B cell (primary cell): ENCODE measurements at regions not wholly inside any gene's neighbourhood (a gene's known extent, or its start where the extent isn't known, plus 50 kb on each side); places are given as distances from the start of the nearest gene placed in this dataset.

Experiments used
- ATAC-seq: fragments of 200-7000 bp; cut with Tn5 transposase; one replicate; pipeline ENCODE4 v1.10.0; 2021; ENCODE audit warnings: low read depth, mild to moderate bottlenecking, moderate number of reproducible peaks, moderate library complexity
- CTCF ChIA-PET: fragments of 350-600 bp; sonication (Branson Sonifier 250); formaldehyde crosslinking; loops from one replicate; lab custom pipeline; 2021; ENCODE audit warnings: antibody characterized with exemption, inconsistent platforms; lab: Charles Lee
- POLR2A ChIA-PET: fragments of 350-600 bp; sonication (Branson Sonifier 250); formaldehyde crosslinking; loops from one replicate; lab custom pipeline; 2021; ENCODE audit warnings: antibody characterized with exemption; lab: Charles Lee
- DNase-seq: peaks from one replicate; pipeline ENCODE4 v3.0.0; 2013
- H2AFZ ChIP-seq: 2 replicates; pipeline ENCODE4 v1.6.1; 2012; ENCODE audit warnings: mild to moderate bottlenecking, low read depth, low read length; ENCODE audit not compliant: insufficient read depth, poor library complexity, severe bottlenecking
- H3K27ac ChIP-seq, 2 donors: 1 replicate in 1 of 2; 2 replicates in 1 of 2; pipeline ENCODE4 v1.5.1; 2012 to 2013; ENCODE audit warnings: low read length in 2 of 2, mild to moderate bottlenecking in 2 of 2, moderate library complexity in 1 of 2
- H3K27me3 ChIP-seq, 4 experiments: fragments of 200-600 bp in 1 of 4; sonication (generic) in 1 of 4; replicated peaks in 1 of 4; 1 replicate in 2 of 4; 2 replicates in 2 of 4; pipeline versions ENCODE4 v1.6.1 to v1.7.0; 2013 to 2016; ENCODE audit warnings: low read length in 3 of 4, mild to moderate bottlenecking in 2 of 4, mixed read lengths in 1 of 4, moderate library complexity in 1 of 4; ENCODE audit not compliant: insufficient read depth in 4 of 4, control insufficient read depth in 3 of 4; ENCODE audit errors: control extremely low read depth in 1 of 4
- H3K36me3 ChIP-seq, 2 experiments: replicated peaks in 1 of 2; 1 replicate in 1 of 2; 2 replicates in 1 of 2; pipeline versions ENCODE4 v1.6.1 to v1.7.1; 2013; ENCODE audit warnings: low read length in 1 of 2; ENCODE audit not compliant: insufficient read depth in 2 of 2, control insufficient read depth in 1 of 2; ENCODE audit errors: control extremely low read depth in 1 of 2, extremely low read depth in 1 of 2
- H3K4me1 ChIP-seq, 2 donors: fragments of 200-600 bp in 1 of 2; sonication (generic) in 1 of 2; 1 replicate in 1 of 2; 2 replicates in 1 of 2; pipeline versions ENCODE4 v1.5.1 to v1.6.1; 2013 to 2017; ENCODE audit warnings: low read length in 2 of 2; ENCODE audit not compliant: control insufficient read depth in 2 of 2, insufficient read depth in 2 of 2
- H3K4me2 ChIP-seq: replicated peaks from 2 replicates; pipeline ENCODE3; 2012; ENCODE audit warnings: mild to moderate bottlenecking, low read depth, low read length; ENCODE audit not compliant: poor library complexity, severe bottlenecking
- H3K4me3 ChIP-seq, 5 experiments: fragments of 200-600 bp in 1 of 5; sonication (generic) in 1 of 5; 1 replicate in 3 of 5; 2 replicates in 2 of 5; pipeline versions ENCODE4 v1.5.1 to v1.7.0; 2011 to 2016; ENCODE audit warnings: low read length in 4 of 5, mild to moderate bottlenecking in 4 of 5, low read depth in 2 of 5, control low read depth in 1 of 5, moderate library complexity in 1 of 5; ENCODE audit not compliant: insufficient read depth in 1 of 5; ENCODE audit errors: control extremely low read depth in 1 of 5, extremely low read depth in 1 of 5
- H3K79me2 ChIP-seq: fragments of 200-600 bp; sonication (generic); one replicate; pipeline ENCODE4 v1.6.0; 2016; ENCODE audit warnings: low read length; ENCODE audit not compliant: control insufficient read depth, insufficient read depth
- H3K9ac ChIP-seq: fragments of 200-600 bp; sonication (generic); 2 replicates; pipeline ENCODE4 v1.6.1; 2017; ENCODE audit warnings: mild to moderate bottlenecking, low read length, moderate library complexity
- H3K9me3 ChIP-seq, 3 donors: one replicate each; pipeline versions ENCODE4 v1.6.1 to v1.7.1; 2013; ENCODE audit warnings: low read length in 2 of 3; ENCODE audit not compliant: control insufficient read depth in 2 of 3, insufficient read depth in 1 of 3; ENCODE audit errors: control extremely low read depth in 1 of 3
- H4K20me1 ChIP-seq: 2 replicates; pipeline ENCODE4 v1.6.0; 2012; ENCODE audit warnings: mild to moderate bottlenecking, low read length; ENCODE audit not compliant: insufficient read depth, control insufficient read depth, poor library complexity, severe bottlenecking
- H3K27ac Mint-ChIP-seq: one replicate; pipeline ENCODE4 v1.8.0; 2021; ENCODE audit warnings: mixed read lengths
- H3K27me3 Mint-ChIP-seq: one replicate; pipeline ENCODE4 v1.8.0; 2021; ENCODE audit warnings: mixed read lengths
- H3K4me1 Mint-ChIP-seq: one replicate; pipeline ENCODE4 v1.8.0; 2021; ENCODE audit warnings: mixed read lengths
- H3K4me3 Mint-ChIP-seq: one replicate; pipeline ENCODE4 v1.8.0; 2021; ENCODE audit warnings: mixed read lengths
- H3K9me3 Mint-ChIP-seq: one replicate; pipeline ENCODE4 v1.8.0; 2022; ENCODE audit warnings: mixed read lengths; ENCODE audit not compliant: insufficient read depth
- EZH2 ChIP-seq: IDR thresholded peaks from 2 replicates; pipeline ENCODE4 v1.6.1; 2012; ENCODE audit warnings: borderline replicate concordance, low read depth, mild to moderate bottlenecking, moderate library complexity, low read length; ENCODE audit not compliant: insufficient read depth, poor library complexity, severe bottlenecking
- WGBS: methylation state at CpG from one replicate; pipeline ENCODE4 v1.1.5; 2013; ENCODE audit warnings: missing lambda C conversion rate; ENCODE audit not compliant: insufficient coverage; 5-methylcytosine and 5-hydroxymethylcytosine counted together
- intact Hi-C: fragments of 100-400 bp; cut with micrococcal nuclease; formaldehyde crosslinking; loops from one replicate; pipeline ENCODE4 v1.10.0; 2022
- TF ChIP-seq, protein P1 (sequence below): fragments of 200-600 bp; IDR thresholded peaks from one replicate; pipeline ENCODE4 v1.8.0; 2022; ENCODE audit warnings: antibody characterized with exemption, mild to moderate bottlenecking

DNA sequence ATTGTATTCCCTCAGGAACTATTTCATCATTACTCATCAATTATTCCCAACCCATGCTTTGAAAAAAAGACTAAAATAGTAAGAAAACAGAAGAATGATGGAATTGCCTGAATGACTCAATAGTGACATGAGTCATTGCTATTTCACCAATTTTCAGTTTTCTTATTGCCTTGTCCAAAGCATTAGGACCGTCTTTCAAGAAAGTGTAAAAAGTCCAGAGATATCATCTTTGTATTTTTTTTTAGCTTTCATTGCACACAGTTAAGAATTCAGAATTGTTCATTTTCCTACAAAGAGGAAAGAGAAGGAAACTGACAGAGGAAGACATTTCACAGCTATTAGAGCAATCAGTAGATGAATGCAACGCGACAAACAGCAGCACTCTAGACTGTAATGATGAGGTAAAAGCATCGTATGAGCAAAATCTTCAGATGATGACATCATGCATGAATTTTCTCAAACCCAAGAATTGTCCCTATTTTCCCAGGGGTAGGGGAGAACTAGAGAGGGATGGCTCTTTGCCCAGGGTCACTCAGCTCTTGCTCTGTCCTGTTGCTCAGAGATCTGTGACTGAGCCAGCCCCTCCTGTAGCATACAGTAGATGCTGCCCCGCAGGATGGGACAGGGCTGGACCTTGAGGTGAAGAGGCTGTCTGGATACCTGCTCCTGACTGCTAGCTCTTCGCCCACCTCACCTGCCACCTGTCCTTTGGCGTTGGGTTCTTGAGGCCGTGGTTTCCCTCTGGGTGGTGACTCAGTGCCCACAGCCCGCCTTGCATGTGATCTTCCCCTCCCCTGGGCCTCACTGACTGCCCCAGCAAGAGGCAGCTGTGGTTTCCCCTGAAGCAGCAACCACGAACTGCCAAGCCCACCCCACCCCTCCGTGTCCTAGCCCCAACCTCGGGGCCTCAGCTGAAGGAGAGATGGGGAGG, 84.8 kb downstream of the PPCDC start:
- Histone ChIP-seq H4K20me1 (no peaks in the 10 kb centered on the region), H3K4me2 (peak overlapping the region; percentile 33), H3K79me2 (no peaks in the 10 kb centered on the region), H3K4me3 (no peak overlapping the region), H3K9ac (no peak overlapping the region), H3K36me3 (no peaks in the 10 kb centered on the region), H3K4me1 (peaks cover 52 to 65% of the 10 kb centered on the region in 2 donors), H3K27me3 (peaks cover 0 to 11% (median 4%) of the 10 kb centered on the region in 4 experiments), H3K9me3 (peaks cover 0 to 15% (median 2%) of the 10 kb centered on the region in 3 donors), H2AFZ (no peak overlapping the region), H3K27ac (peak overlapping the region; percentile 11 to 21)
- peak; percentile 79 for ATAC-seq
- 17% methylated on average over 8 of the region's 12 CpGs for WGBS
- H3K9me3 Mint-ChIP-seq: peaks cover 4% of the 10 kb centered on the region
- POLR2A ChIA-PET: interaction anchor here (0.6 to 2.0 kb wide), 6 partner anchors 21 to 652 kb away, joined by 3 to 9 read pairs (median 6); partner anchors contain the start of gene C15orf39
- H3K27me3 Mint-ChIP-seq: peaks cover 12% of the 10 kb centered on the region
- peak; percentile 53 for DNase-seq
- TF ChIP-seq, protein P1, sequence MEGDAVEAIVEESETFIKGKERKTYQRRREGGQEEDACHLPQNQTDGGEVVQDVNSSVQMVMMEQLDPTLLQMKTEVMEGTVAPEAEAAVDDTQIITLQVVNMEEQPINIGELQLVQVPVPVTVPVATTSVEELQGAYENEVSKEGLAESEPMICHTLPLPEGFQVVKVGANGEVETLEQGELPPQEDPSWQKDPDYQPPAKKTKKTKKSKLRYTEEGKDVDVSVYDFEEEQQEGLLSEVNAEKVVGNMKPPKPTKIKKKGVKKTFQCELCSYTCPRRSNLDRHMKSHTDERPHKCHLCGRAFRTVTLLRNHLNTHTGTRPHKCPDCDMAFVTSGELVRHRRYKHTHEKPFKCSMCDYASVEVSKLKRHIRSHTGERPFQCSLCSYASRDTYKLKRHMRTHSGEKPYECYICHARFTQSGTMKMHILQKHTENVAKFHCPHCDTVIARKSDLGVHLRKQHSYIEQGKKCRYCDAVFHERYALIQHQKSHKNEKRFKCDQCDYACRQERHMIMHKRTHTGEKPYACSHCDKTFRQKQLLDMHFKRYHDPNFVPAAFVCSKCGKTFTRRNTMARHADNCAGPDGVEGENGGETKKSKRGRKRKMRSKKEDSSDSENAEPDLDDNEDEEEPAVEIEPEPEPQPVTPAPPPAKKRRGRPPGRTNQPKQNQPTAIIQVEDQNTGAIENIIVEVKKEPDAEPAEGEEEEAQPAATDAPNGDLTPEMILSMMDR: no peak
- no peak for TF ChIP-seq EZH2
- peak overlapping the region; percentile 73 for H3K4me3 Mint-ChIP-seq
- H3K4me1 Mint-ChIP-seq: peaks cover 60% of the 10 kb centered on the region
- CTCF ChIA-PET: interaction anchor here (0.9 to 4.9 kb wide), 6 partner anchors 10 to 93 kb away, joined by 3 to 45 read pairs (median 4); partner anchors contain the start of gene C15orf39
- intact Hi-C loops: loop anchor here (2.0 to 10.0 kb wide), 2 partner anchors 23 to 97 kb away; partner anchors contain the start of gene C15orf39
- peak overlapping the region; percentile 84 for H3K27ac Mint-ChIP-seq
